T-helper 2 cell treated with Interferon-gamma antibody and Interleukin-4, amounts not matched to agents 5 μg/mL and 100 μg/mL, for 36 hours (primary cell): ENCODE measurements at regions not wholly inside any gene's neighbourhood (a gene's known extent, or its start where the extent isn't known, plus 50 kb on each side); places are given as distances from the start of the nearest gene placed in this dataset.
"Not testable (repeated sequence)": the region's sequence is repeated elsewhere in the genome, so short reads cannot be mapped to it uniquely, and the experiment has no call there.

Experiments used
- DNase-seq: peaks from one replicate; pipeline ENCODE4 v3.0.0; 2021; ENCODE audit warnings: low spot score
- H3K27ac Mint-ChIP-seq: one replicate; pipeline ENCODE4 v1.8.0; 2021; ENCODE audit warnings: mild to moderate bottlenecking, mixed read lengths
- H3K27me3 Mint-ChIP-seq: one replicate; pipeline ENCODE4 v1.8.0; 2021; ENCODE audit warnings: low read depth, mixed read lengths
- H3K36me3 Mint-ChIP-seq: one replicate; pipeline ENCODE4 v1.8.0; 2021; ENCODE audit warnings: low read depth, mixed read lengths
- H3K4me1 Mint-ChIP-seq: one replicate; pipeline ENCODE4 v1.8.0; 2021; ENCODE audit warnings: low read depth, mixed read lengths
- H3K4me3 Mint-ChIP-seq: one replicate; pipeline ENCODE4 v1.8.0; 2022; ENCODE audit warnings: mild to moderate bottlenecking, moderate library complexity, mixed read lengths
- H3K9me3 Mint-ChIP-seq: one replicate; pipeline ENCODE4 v1.8.0; 2021; ENCODE audit warnings: mixed read lengths

- Mint-ChIP-seq H3K4me3 (no peak overlapping the region), H3K4me1 (no peaks in the 10 kb centered on the region), H3K27ac (no peak overlapping the region), H3K27me3 (no peaks in the 10 kb centered on the region), H3K9me3 (peaks cover 12% of the 10 kb centered on the region), H3K36me3 (no peaks in the 10 kb centered on the region)
- DNase-seq = no peak
Observed at GRCh38 chr3:5690490-5690889, 503.0 kb downstream of the EDEM1 start.

DNA sequence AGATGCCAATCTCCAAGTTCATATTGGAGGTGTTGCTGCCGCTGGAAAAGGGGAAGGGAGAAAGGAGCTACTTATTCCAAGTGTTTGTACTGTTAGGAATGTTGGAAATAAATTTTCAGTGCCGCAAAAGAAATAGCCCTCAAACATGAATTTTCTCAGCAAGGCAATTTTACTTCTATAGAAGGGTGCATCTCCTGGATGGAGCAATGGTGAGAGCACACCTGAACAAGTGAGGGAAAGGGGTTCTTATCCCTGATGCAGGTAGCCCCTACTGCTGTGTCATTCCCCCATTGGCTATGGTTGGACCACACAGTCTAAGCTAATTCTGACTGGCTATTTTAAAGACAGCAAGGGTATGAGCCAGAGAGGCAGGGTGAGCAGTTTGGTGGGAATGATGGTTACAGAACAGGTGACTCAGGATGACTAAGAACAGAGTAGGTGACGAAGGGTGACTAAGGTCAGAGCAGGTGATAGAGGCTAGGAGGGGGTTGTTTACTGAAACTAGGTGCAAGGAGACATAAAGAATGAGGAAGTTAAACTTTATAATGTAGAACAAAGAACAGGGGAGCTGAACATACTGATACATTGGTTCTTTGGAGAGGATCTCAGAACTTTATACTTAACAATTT is 503.5 kb downstream of the EDEM1 start:
- DNase-seq = no peak
- Mint-ChIP-seq H3K4me3 (no peak overlapping the region), H3K27ac (no peak overlapping the region), H3K27me3 (no peaks in the 10 kb centered on the region), H3K9me3 (peaks cover 12% of the 10 kb centered on the region), H3K4me1 (no peaks in the 10 kb centered on the region), H3K36me3 (no peaks in the 10 kb centered on the region)

DNA sequence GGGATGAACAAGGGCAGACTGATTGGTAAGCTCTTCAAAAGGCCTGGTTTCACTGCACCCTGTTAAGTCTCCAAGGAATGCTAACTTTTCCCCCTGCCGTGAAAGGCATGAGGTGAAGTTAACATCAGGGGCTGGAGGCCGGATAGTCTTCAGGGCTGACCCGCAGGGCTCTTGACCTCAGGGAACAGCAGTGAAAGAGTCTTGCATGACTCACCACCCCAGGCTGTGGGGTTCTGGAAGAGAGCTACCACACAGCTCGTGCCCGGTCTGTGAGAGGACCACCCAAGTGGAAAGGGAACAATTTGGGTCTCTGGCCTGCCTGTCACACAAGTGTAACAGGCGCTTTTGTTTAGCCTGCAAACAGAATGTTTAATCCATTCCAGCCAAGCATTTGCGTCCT is 504.9 kb downstream of the EDEM1 start:
- H3K36me3 Mint-ChIP-seq = no peaks in the 10 kb centered on the region
- H3K4me3 Mint-ChIP-seq = no peak overlapping the region
- no peak for DNase-seq
- H3K9me3 Mint-ChIP-seq = peaks cover 12% of the 10 kb centered on the region
- H3K4me1 Mint-ChIP-seq = no peaks in the 10 kb centered on the region
- no peak overlapping the region for H3K27ac Mint-ChIP-seq
- no peaks in the 10 kb centered on the region for H3K27me3 Mint-ChIP-seq

DNA sequence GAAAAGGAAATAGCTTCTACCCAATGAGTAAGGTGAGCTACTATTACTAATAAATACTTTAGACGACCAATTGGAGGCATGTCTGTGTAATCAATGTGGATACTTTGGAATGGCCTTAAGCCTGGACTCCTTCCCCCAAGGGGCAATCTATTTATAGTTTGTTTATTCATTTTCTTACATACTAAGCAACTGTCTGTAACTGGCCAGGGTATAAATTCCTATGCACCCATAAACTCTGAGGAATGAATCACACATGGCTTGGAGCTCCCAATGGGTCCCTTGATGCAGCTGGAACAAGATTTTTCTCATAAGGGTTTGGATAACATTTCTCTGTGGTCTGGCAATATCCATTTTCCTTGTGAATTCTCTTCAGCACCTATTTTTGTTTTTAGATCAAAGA is 506.8 kb downstream of the EDEM1 start:
- Mint-ChIP-seq H3K27me3 (no peaks in the 10 kb centered on the region), H3K4me3 (no peak overlapping the region), H3K9me3 (peaks cover 12% of the 10 kb centered on the region), H3K27ac (no peak overlapping the region), H3K4me1 (no peaks in the 10 kb centered on the region), H3K36me3 (no peaks in the 10 kb centered on the region)
- no peak for DNase-seq

- Mint-ChIP-seq H3K27me3 (no peaks in the 10 kb centered on the region), H3K4me1 (no peaks in the 10 kb centered on the region), H3K36me3 (no peaks in the 10 kb centered on the region), H3K4me3 (no peak overlapping the region), H3K27ac (no peak overlapping the region), H3K9me3 (no peaks in the 10 kb centered on the region)
- DNase-seq = no peak
Observed at GRCh38 chr3:5698851-5699250, 511.3 kb downstream of the EDEM1 start.

GRCh38 chr3:5699313-5699712 is 511.8 kb downstream of the EDEM1 start:
- DNase-seq = no peak
- Mint-ChIP-seq H3K36me3 (no peaks in the 10 kb centered on the region), H3K27ac (no peak overlapping the region), H3K4me1 (no peaks in the 10 kb centered on the region), H3K4me3 (no peak overlapping the region), H3K27me3 (no peaks in the 10 kb centered on the region), H3K9me3 (no peaks in the 10 kb centered on the region)

DNA sequence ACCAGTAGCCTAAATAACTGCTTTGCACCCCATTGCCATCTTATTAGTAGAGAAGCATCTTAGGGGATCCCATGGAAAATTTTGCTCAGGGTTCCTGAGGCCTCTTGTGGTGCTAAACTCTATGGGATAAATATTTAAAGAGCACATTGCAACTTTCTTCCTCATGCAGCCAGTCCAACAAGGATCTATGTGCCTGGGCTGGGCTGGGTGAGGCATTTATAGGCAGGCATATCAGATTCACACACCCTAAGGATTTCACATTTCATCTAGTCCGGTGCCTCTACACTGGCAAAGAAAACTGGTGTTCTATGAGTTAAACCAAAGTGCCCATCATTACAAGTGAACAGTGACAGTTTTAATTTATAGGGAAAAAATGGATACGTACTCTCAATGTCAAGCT is 512.3 kb downstream of the EDEM1 start:
- Mint-ChIP-seq H3K36me3 (no peaks in the 10 kb centered on the region), H3K9me3 (no peaks in the 10 kb centered on the region), H3K27ac (no peak overlapping the region), H3K27me3 (no peaks in the 10 kb centered on the region), H3K4me1 (no peaks in the 10 kb centered on the region), H3K4me3 (no peak overlapping the region)
- DNase-seq = no peak

GRCh38 chr3:5701005-5701404 is 513.5 kb downstream of the EDEM1 start:
- H3K4me1 Mint-ChIP-seq, H3K27ac Mint-ChIP-seq, H3K4me3 Mint-ChIP-seq, DNase-seq, H3K27me3 Mint-ChIP-seq, H3K36me3 Mint-ChIP-seq, H3K9me3 Mint-ChIP-seq: not testable (repeated sequence)

GRCh38 chr3:5707794-5708193 is 520.3 kb downstream of the EDEM1 start:
- no peaks in the 10 kb centered on the region for H3K36me3 Mint-ChIP-seq
- DNase-seq = no peak
- H3K9me3 Mint-ChIP-seq = no peaks in the 10 kb centered on the region
- no peaks in the 10 kb centered on the region for H3K27me3 Mint-ChIP-seq
- H3K4me3 Mint-ChIP-seq = no peak overlapping the region
- H3K4me1 Mint-ChIP-seq = no peaks in the 10 kb centered on the region
- no peak overlapping the region for H3K27ac Mint-ChIP-seq

DNA sequence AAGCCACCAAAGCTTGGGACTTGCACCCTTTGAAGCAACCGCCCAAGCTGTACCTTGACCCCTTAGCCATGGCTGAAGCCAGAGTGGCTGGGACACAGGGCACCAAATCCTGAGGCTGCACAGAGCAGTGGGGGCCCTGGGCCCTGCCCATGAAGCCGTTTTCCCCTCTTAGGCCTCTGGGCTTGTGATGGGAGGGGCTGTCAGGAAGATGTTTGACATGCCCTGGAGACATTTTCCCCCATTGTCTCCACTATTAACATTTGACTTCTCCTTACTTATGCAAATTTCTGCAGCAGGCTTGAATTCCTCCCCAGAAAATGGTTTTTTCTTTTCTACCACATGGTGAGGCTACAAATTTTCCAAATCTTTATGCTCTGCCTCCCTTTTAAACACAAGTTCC is 522.2 kb downstream of the EDEM1 start:
- Mint-ChIP-seq H3K36me3 (no peaks in the 10 kb centered on the region), H3K4me3 (no peak overlapping the region), H3K4me1 (no peaks in the 10 kb centered on the region), H3K27me3 (no peaks in the 10 kb centered on the region), H3K27ac (no peak overlapping the region), H3K9me3 (no peaks in the 10 kb centered on the region)
- DNase-seq = no peak

GRCh38 chr3:5710718-5711117 is 523.2 kb downstream of the EDEM1 start:
- Mint-ChIP-seq H3K4me3 (no peak overlapping the region), H3K27ac (no peak overlapping the region), H3K27me3 (no peaks in the 10 kb centered on the region), H3K4me1 (no peaks in the 10 kb centered on the region), H3K9me3 (no peaks in the 10 kb centered on the region), H3K36me3 (no peaks in the 10 kb centered on the region)
- no peak for DNase-seq

DNA sequence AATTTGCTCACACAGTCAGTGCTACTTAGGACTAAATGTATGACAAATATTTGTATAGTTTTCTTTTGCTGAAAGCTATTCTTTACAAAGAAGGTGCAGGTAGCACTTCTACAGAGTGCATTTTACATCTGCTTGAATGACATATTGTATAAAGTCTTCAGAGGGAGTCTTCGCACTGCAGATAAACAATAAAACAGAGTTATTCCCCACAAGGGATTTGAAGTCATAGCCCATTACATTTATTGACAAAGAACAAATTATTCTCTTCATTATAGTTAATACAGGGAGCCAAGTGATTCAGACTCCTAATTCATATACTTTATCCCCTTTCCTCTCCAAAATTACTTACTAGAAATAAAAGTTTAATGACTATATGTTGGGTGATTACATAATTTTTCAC is 529.7 kb downstream of the EDEM1 start:
- no peak for DNase-seq
- no peak overlapping the region for H3K27ac Mint-ChIP-seq
- H3K9me3 Mint-ChIP-seq = no peaks in the 10 kb centered on the region
- no peaks in the 10 kb centered on the region for H3K27me3 Mint-ChIP-seq
- no peaks in the 10 kb centered on the region for H3K36me3 Mint-ChIP-seq
- H3K4me3 Mint-ChIP-seq = no peak overlapping the region
- no peaks in the 10 kb centered on the region for H3K4me1 Mint-ChIP-seq

- H3K4me3 Mint-ChIP-seq, H3K27me3 Mint-ChIP-seq, H3K4me1 Mint-ChIP-seq, H3K9me3 Mint-ChIP-seq, H3K27ac Mint-ChIP-seq, DNase-seq, H3K36me3 Mint-ChIP-seq: not testable (repeated sequence)
Observed at GRCh38 chr3:5719668-5720067, 532.2 kb downstream of the EDEM1 start.

DNA sequence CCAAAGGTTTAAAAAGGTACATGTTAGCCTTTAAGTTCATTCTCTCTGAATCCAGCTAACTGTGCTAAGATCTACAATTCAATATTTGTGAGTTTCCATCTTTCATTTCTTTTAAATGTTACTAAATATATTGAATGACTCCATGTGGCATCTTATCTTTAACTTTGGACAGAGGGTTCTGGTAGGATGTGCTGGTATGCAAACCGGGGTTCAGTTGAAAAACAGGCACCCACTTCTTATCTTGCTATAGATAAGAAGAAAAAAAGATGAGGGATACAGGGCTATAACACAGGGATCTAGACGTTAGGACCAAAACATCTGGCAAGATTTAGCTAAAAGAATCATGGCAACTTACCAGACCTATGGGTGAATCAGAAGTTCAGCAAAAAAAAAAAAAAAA is 538.3 kb downstream of the EDEM1 start:
- H3K9me3 Mint-ChIP-seq = no peaks in the 10 kb centered on the region
- no peaks in the 10 kb centered on the region for H3K27me3 Mint-ChIP-seq
- DNase-seq = no peak
- no peak overlapping the region for H3K4me3 Mint-ChIP-seq
- no peak overlapping the region for H3K27ac Mint-ChIP-seq
- no peaks in the 10 kb centered on the region for H3K36me3 Mint-ChIP-seq
- no peaks in the 10 kb centered on the region for H3K4me1 Mint-ChIP-seq

DNA sequence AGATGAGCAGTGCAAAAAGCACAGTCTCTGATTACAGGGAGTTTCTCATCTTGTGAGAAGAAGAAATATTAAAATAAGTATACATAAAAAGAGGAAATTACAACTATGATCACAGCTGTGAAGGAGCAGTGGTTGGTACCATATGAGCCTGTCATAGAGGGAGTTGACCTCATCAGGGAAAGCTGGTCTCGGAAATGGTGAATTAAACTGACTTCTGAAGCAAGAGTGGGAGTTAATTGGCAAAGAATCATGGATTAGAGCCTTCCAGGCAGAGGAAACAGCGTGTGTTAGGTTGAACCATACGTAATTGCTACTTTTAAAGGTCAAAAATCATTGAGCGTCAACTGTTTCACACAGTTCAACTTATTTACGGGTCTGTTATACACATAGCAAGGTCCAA is 539.1 kb downstream of the EDEM1 start:
- no peaks in the 10 kb centered on the region for H3K9me3 Mint-ChIP-seq
- H3K36me3 Mint-ChIP-seq = no peaks in the 10 kb centered on the region
- no peak overlapping the region for H3K4me3 Mint-ChIP-seq
- no peak overlapping the region for H3K27ac Mint-ChIP-seq
- H3K4me1 Mint-ChIP-seq = no peaks in the 10 kb centered on the region
- no peak for DNase-seq
- H3K27me3 Mint-ChIP-seq = no peaks in the 10 kb centered on the region
